ENCODE measurements at regions not wholly inside any gene's neighbourhood (a gene's known extent, or its start where the extent isn't known, plus 50 kb on each side); places are given as distances from the start of the nearest gene placed in this dataset.

GRCh38 chr11:45030778-45031177 lies 80.1 kb upstream of the TP53I11 start:
- TF ChIP-seq TAF1 (IDR thresholded peaks at IDR 0.05; ENCODE audit: borderline replicate concordance, insufficient read depth, low read length) (no peak), POLR2AphosphoS5 (IDR thresholded peaks at IDR 0.05; ENCODE audit: low read depth, low read length) (no peak), SIN3A (IDR thresholded peaks at IDR 0.05; ENCODE audit: borderline replicate concordance, insufficient read depth, low read length) (no peak), REST (IDR thresholded peaks at IDR 0.05; ENCODE audit: insufficient read depth in 1 of 2, low read depth in 2 of 2, low read length in 2 of 2) (no peak), FOXP2 (optimal IDR thresholded peaks at IDR 0.05; ENCODE audit: borderline replicate concordance, extremely low read depth, extremely low read length, insufficient read depth) (no peak)

Measured in PFSK-1 (cell line).